HG03135 (cell line): ENCODE measurements at regions not wholly inside any gene's neighbourhood (a gene's known extent, or its start where the extent isn't known, plus 50 kb on each side); places are given as distances from the start of the nearest gene placed in this dataset.

Experiments used
- ATAC-seq: cut with Tn5 transposase; IDR thresholded peaks from one replicate; pipeline ENCODE4 v1.9.1; 2021; ENCODE audit warnings: mild to moderate bottlenecking, moderate library complexity; ENCODE audit not compliant: unreplicated experiment

DNA sequence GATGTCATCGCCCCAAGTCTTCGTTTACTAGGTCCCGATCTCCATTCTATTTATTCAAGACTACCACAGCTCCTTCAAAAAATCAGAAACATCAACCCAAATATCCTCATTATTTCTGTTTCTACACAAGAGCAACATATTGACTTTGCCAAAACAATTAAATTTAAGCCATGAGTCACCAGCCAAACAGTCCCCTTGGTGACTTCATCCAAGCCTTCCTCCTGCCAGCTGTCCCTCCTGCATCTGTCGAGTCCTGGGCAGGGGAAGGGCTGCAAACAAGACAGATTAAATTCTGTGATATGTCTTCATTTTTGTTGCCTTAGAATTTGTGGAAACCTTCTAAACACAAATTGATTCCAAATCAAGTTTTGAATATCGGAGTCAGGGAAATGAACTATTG, 110.3 kb downstream of the SP3 start:
- no peak for ATAC-seq

DNA sequence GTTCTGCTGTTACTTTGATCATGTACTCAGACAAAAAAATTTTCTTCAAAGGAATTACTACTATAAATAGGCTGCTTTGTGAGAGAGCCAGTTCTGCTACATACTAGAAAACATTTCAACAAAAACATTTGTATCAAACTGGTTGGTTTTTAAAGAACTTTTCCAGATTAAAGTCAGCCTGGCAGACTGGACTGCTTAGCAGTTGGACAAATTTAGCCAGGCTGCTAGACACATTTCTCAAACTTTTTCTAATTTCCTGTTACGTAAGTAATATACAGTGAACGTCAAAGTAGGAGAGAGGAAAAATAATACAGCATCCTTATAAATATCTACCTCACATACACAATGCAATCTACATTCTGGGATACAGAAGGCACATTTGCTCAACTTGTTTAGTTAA, 109.5 kb downstream of the SP3 start:
- no peak for ATAC-seq
